HCT116 (cell line): ENCODE measurements at regions not wholly inside any gene's neighbourhood (a gene's known extent, or its start where the extent isn't known, plus 50 kb on each side); places are given as distances from the start of the nearest gene placed in this dataset.

ENCODE experiments used
- ATAC-seq: fragments of 200-7000 bp; cut with Tn5 transposase; 2 replicates; pipeline ENCODE4 v1.9.1; 2020; ENCODE audit warnings: mild to moderate bottlenecking, moderate library complexity
- BruUV-seq: library from RNA; stranded (reverse); fragments of 400-500 nt; replicated peaks from 2 replicates; lab custom pipeline; 2021; lab: Mats Ljungman, UMichigan
- CTCF ChIA-PET: fragments of 300-600 bp; sonication (Branson Sonifier 250); formaldehyde crosslinking; loops from one replicate; lab custom pipeline; 2021; ENCODE audit warnings: antibody characterized with exemption; lab: Charles Lee
- POLR2A ChIA-PET: fragments of 300-600, 350-600 bp; sonication (Branson Sonifier 250); formaldehyde crosslinking; loops from one replicate; lab custom pipeline; 2021; ENCODE audit warnings: antibody characterized with exemption; lab: Charles Lee
- RAD21 ChIA-PET, 2 experiments: fragments of 300-600 bp; sonication (Branson Sonifier 250); formaldehyde crosslinking; loops; one replicate each; lab custom pipeline; 2023; ENCODE audit warnings: low total read pairs in 2 of 2; ENCODE audit not compliant: uncharacterized antibody in 2 of 2, unreplicated experiment in 2 of 2, low non-redundant PET in 1 of 2; lab: Charles Lee
- DNase-seq: peaks from one replicate; pipeline ENCODE4 v3.0.0-alpha.2; 2010; ENCODE audit warnings: low read depth, low spot score
- H2AFZ ChIP-seq: fragments of 200-600 bp; shearing (Covaris generic), sonication (generic); 2 replicates; pipeline ENCODE4 v1.6.1; 2017; ENCODE audit warnings: low read depth, mixed run types, mixed read lengths, antibody characterized with exemption, low read length; ENCODE audit not compliant: poor library complexity, severe bottlenecking
- H3K27ac ChIP-seq: 2 replicates; pipeline ENCODE4 v1.5.1; 2012; ENCODE audit warnings: low read depth, low read length
- H3K27me3 ChIP-seq: fragments of 200-600 bp; sonication (generic); 2 replicates; pipeline ENCODE4 v1.6.1; 2016; ENCODE audit warnings: mixed run types, low read length, mixed read lengths; ENCODE audit not compliant: insufficient read depth
- H3K36me3 ChIP-seq, 2 experiments: fragments of 200-500 bp in 1 of 2; fragments of 200-600 bp in 1 of 2; sonication (Bioruptor generic) in 1 of 2; sonication (generic) in 1 of 2; 2 replicates each; pipeline versions ENCODE4 v1.5.1 to v1.6.1; 2014 to 2016; ENCODE audit warnings: low read length in 2 of 2, inconsistent platforms in 1 of 2, mixed read lengths in 1 of 2, mixed run types in 1 of 2; ENCODE audit not compliant: insufficient read depth in 2 of 2, control insufficient read depth in 1 of 2
- H3K4me1 ChIP-seq, 2 experiments: fragments of 200-600 bp in 1 of 2; sonication (generic) in 1 of 2; 2 replicates each; pipeline versions ENCODE4 v1.5.1 to v1.6.1; 2012 to 2017; ENCODE audit warnings: low read length in 2 of 2, inconsistent platforms in 1 of 2, mild to moderate bottlenecking in 1 of 2, mixed read lengths in 1 of 2, mixed run types in 1 of 2, moderate library complexity in 1 of 2; ENCODE audit not compliant: insufficient read depth in 2 of 2, control insufficient read depth in 1 of 2
- H3K4me2 ChIP-seq: fragments of 200-600 bp; sonication (generic); 2 replicates; pipeline ENCODE4 v1.6.1; 2017; ENCODE audit warnings: mixed run types, low read length, mixed read lengths
- H3K4me3 ChIP-seq, 2 experiments: fragments of 200-600 bp in 1 of 2; sonication (generic) in 1 of 2; replicated peaks in 1 of 2; 2 replicates each; pipeline ENCODE4 v1.5.1; 2011 to 2016; ENCODE audit warnings: low read length in 2 of 2, control low read depth in 1 of 2, low read depth in 1 of 2, mild to moderate bottlenecking in 1 of 2, mixed read lengths in 1 of 2, mixed run types in 1 of 2
- H3K79me2 ChIP-seq: fragments of 200-600 bp; sonication (generic); 2 replicates; pipeline ENCODE4 v1.6.1; 2017; ENCODE audit warnings: mild to moderate bottlenecking, mixed run types, low read length, moderate library complexity, mixed read lengths; ENCODE audit not compliant: insufficient read depth
- H3K9ac ChIP-seq: fragments of 200-600 bp; sonication (generic); 2 replicates; pipeline ENCODE4 v1.6.1; 2016; ENCODE audit warnings: low read length, mixed read lengths
- H3K9me2 ChIP-seq: fragments of 200-600 bp; sonication (generic), shearing (Covaris generic); 2 replicates; pipeline ENCODE4 v1.6.1; 2017; ENCODE audit warnings: mixed run types, mild to moderate bottlenecking, moderate library complexity; ENCODE audit not compliant: insufficient read depth
- H3K9me3 ChIP-seq, 2 experiments: fragments of 200-500 bp in 1 of 2; fragments of 200-600 bp in 1 of 2; sonication (Bioruptor generic) in 1 of 2; sonication (generic) in 1 of 2; 2 replicates each; pipeline ENCODE4 v1.6.1; 2014 to 2017; ENCODE audit warnings: low read length in 2 of 2, mixed read lengths in 2 of 2, inconsistent platforms in 1 of 2, low read depth in 1 of 2, mild to moderate bottlenecking in 1 of 2, mixed run types in 1 of 2, moderate library complexity in 1 of 2; ENCODE audit not compliant: control insufficient read depth in 1 of 2, insufficient read depth in 1 of 2
- H4K20me1 ChIP-seq: fragments of 200-600 bp; sonication (generic), shearing (Covaris generic); 2 replicates; pipeline ENCODE4 v1.6.1; 2017; ENCODE audit warnings: mixed run types, mild to moderate bottlenecking, moderate library complexity; ENCODE audit not compliant: insufficient read depth
- CBX3 ChIP-seq: IDR thresholded peaks from 2 replicates; pipeline ENCODE4 v1.6.1; 2012; ENCODE audit warnings: low read depth
- CEBPB ChIP-seq: IDR thresholded peaks from 2 replicates; pipeline ENCODE4 v1.6.1; 2012; ENCODE audit warnings: low read depth
- EZH2phosphoT487 ChIP-seq: fragments of 200-600 bp; IDR thresholded peaks from 2 replicates; pipeline ENCODE4 v1.6.1; 2018; ENCODE audit warnings: antibody characterized with exemption, borderline replicate concordance
- FOSL1 ChIP-seq: IDR thresholded peaks from 2 replicates; pipeline ENCODE4 v1.6.1; 2012; ENCODE audit warnings: low read depth
- POLR2A ChIP-seq: IDR thresholded peaks from 2 replicates; pipeline ENCODE4 v1.7.0; 2011; ENCODE audit warnings: borderline replicate concordance; ENCODE audit not compliant: insufficient read depth, insufficient read length; ENCODE audit errors: extremely low read depth
- POLR2AphosphoS5 ChIP-seq: IDR thresholded peaks from 2 replicates; pipeline ENCODE4 v1.6.1; 2011; ENCODE audit warnings: mild to moderate bottlenecking, low read depth, low read length, moderate library complexity
- SIN3A ChIP-seq: IDR thresholded peaks from 2 replicates; pipeline ENCODE4 v1.6.1; 2012; ENCODE audit warnings: low read depth
- SP1 ChIP-seq: IDR thresholded peaks from 2 replicates; pipeline ENCODE4 v1.6.1; 2012; ENCODE audit warnings: low read depth
- SRF ChIP-seq: IDR thresholded peaks from 2 replicates; pipeline ENCODE4 v1.6.1; 2012; ENCODE audit warnings: low read depth
- ZFX ChIP-seq: fragments of 450-650 bp; IDR thresholded peaks from 2 replicates; pipeline ENCODE4 v1.6.1; 2017
- ZNF274 ChIP-seq: fragments of 200-500 bp; sonication (Bioruptor generic); IDR thresholded peaks from 2 replicates; pipeline ENCODE4 v1.6.1; 2014; ENCODE audit warnings: mild to moderate bottlenecking, low read depth, low read length, inconsistent platforms
- intact Hi-C: fragments of 100-400 bp; cut with micrococcal nuclease; formaldehyde crosslinking; loops from 2 replicates; pipeline ENCODE4 v1.10.0; 2022
- TF ChIP-seq, protein P1 (sequence below): IDR thresholded peaks from 2 replicates; pipeline ENCODE4 v1.6.1; 2011; ENCODE audit warnings: mild to moderate bottlenecking, low read length, moderate library complexity; ENCODE audit not compliant: insufficient replicate concordance; ENCODE audit errors: extremely low read depth

GRCh38 chr18:64592246-64592645 is 443.4 kb upstream of the LINC00305 start:
- ChIA-PET RAD21 (no interaction called here), POLR2A (no interaction called here), CTCF (no interaction called here)
- no peak for ATAC-seq
- Histone ChIP-seq H4K20me1 (no peaks in the 10 kb centered on the region), H3K27ac (no peak overlapping the region), H3K4me2 (no peak overlapping the region), H3K9me2 (no peaks in the 10 kb centered on the region), H3K9ac (no peak overlapping the region), H3K27me3 (no peaks in the 10 kb centered on the region), H3K79me2 (no peaks in the 10 kb centered on the region), H2AFZ (no peak overlapping the region), H3K4me1 (no peaks in the 10 kb centered on the region), H3K4me3 (no peak overlapping the region), H3K9me3 (peaks cover 5 to 20% of the 10 kb centered on the region in 2 experiments; a peak in 2 of 4 replicates), H3K36me3 (no peaks in the 10 kb centered on the region)
- TF ChIP-seq, protein P1, sequence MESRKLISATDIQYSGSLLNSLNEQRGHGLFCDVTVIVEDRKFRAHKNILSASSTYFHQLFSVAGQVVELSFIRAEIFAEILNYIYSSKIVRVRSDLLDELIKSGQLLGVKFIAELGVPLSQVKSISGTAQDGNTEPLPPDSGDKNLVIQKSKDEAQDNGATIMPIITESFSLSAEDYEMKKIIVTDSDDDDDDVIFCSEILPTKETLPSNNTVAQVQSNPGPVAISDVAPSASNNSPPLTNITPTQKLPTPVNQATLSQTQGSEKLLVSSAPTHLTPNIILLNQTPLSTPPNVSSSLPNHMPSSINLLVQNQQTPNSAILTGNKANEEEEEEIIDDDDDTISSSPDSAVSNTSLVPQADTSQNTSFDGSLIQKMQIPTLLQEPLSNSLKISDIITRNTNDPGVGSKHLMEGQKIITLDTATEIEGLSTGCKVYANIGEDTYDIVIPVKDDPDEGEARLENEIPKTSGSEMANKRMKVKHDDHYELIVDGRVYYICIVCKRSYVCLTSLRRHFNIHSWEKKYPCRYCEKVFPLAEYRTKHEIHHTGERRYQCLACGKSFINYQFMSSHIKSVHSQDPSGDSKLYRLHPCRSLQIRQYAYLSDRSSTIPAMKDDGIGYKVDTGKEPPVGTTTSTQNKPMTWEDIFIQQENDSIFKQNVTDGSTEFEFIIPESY = no peak
- TF ChIP-seq FOSL1 = no peak
- TF ChIP-seq CEBPB = no peak
- TF ChIP-seq POLR2A = no peak
- intact Hi-C loops = no loop called here
- no peak for DNase-seq
- BruUV-seq = no TSS peak

- no peak overlapping the region for H2AFZ ChIP-seq
- POLR2A ChIA-PET = no interaction called here
Measured at GRCh38 chr18:64589000-64589399, 440.1 kb upstream of the LINC00305 start.

More at GRCh38 chr18:64589000-64589399, 440.1 kb upstream of the LINC00305 start:
- RAD21 ChIA-PET = no interaction called here
- peaks cover 7 to 21% of the 10 kb centered on the region in 2 experiments; a peak in 2 of 4 replicates for H3K9me3 ChIP-seq
- TF ChIP-seq FOSL1 (no peak), ZFX (no peak), SIN3A (no peak), SRF (no peak), CBX3 (no peak), ZNF274 (no peak), EZH2phosphoT487 (no peak), POLR2A (no peak), SP1 (no peak), POLR2AphosphoS5 (no peak)
- H3K27me3 ChIP-seq = no peaks in the 10 kb centered on the region
- no peak for DNase-seq
- H3K4me1 ChIP-seq = no peaks in the 10 kb centered on the region
- CTCF ChIA-PET = no interaction called here
- no peak overlapping the region for H3K4me3 ChIP-seq
- H3K9me2 ChIP-seq = no peaks in the 10 kb centered on the region
- no peaks in the 10 kb centered on the region for H4K20me1 ChIP-seq
- intact Hi-C loops = no loop called here
- no peak overlapping the region for H3K27ac ChIP-seq
- no peaks in the 10 kb centered on the region for H3K36me3 ChIP-seq
- H3K79me2 ChIP-seq = no peaks in the 10 kb centered on the region
- BruUV-seq = no TSS peak
- no peak for ATAC-seq
- H3K9ac ChIP-seq = no peak overlapping the region
- no peak overlapping the region for H3K4me2 ChIP-seq
